HG02938 (cell line): ENCODE measurements at regions not wholly inside any gene's neighbourhood (a gene's known extent, or its start where the extent isn't known, plus 50 kb on each side); places are given as distances from the start of the nearest gene placed in this dataset.
"Not testable (repeated sequence)": the region's sequence is repeated elsewhere in the genome, so short reads cannot be mapped to it uniquely, and the experiment has no call there.

Source experiments
- ATAC-seq: cut with Tn5 transposase; IDR thresholded peaks from one replicate; pipeline ENCODE4 v1.9.1; 2021; ENCODE audit warnings: mild to moderate bottlenecking, moderate library complexity; ENCODE audit not compliant: unreplicated experiment

- not testable (repeated sequence) for ATAC-seq
Measured at GRCh38 chr14:105600195-105600938, 74.0 kb downstream of the TMEM121 start.

- no peak for ATAC-seq
Measured at GRCh38 chr14:105600939-105601359, 74.6 kb downstream of the TMEM121 start.

GRCh38 chr14:105601360-105602242, 75.2 kb downstream of the TMEM121 start:
- no peak for ATAC-seq

- ATAC-seq: no peak
Measured at GRCh38 chr14:105602243-105602750, 75.9 kb downstream of the TMEM121 start.

- no peak for ATAC-seq
Measured at GRCh38 chr14:105602799-105603793, 76.7 kb downstream of the TMEM121 start.

GRCh38 chr14:105604531-105605463, 78.4 kb downstream of the TMEM121 start:
- not testable (repeated sequence) for ATAC-seq

- ATAC-seq: no peak
Measured at GRCh38 chr14:105605464-105606304, 79.3 kb downstream of the TMEM121 start.

- ATAC-seq: not testable (repeated sequence)
Measured at GRCh38 chr14:105606305-105606975, 80.1 kb downstream of the TMEM121 start.

- not testable (repeated sequence) for ATAC-seq
Measured at GRCh38 chr14:105607025-105607424, 80.6 kb downstream of the TMEM121 start.

- not testable (repeated sequence) for ATAC-seq
Measured at GRCh38 chr14:105614987-105615386, 88.6 kb downstream of the TMEM121 start.

- ATAC-seq: not testable (repeated sequence)
Measured at GRCh38 chr14:105615986-105616801, 89.8 kb downstream of the TMEM121 start.

GRCh38 chr14:105616802-105617192, 90.4 kb downstream of the TMEM121 start:
- no peak for ATAC-seq

- no peak for ATAC-seq
Measured at GRCh38 chr14:105617201-105617777, 90.9 kb downstream of the TMEM121 start.

- ATAC-seq: not testable (repeated sequence)
Measured at GRCh38 chr14:105617805-105618204, 91.4 kb downstream of the TMEM121 start.

GRCh38 chr14:105619324-105619723, 92.9 kb downstream of the TMEM121 start:
- not testable (repeated sequence) for ATAC-seq

- not testable (repeated sequence) for ATAC-seq
Measured at GRCh38 chr14:105620178-105620864, 93.9 kb downstream of the TMEM121 start.
